Mesenchymal stem cell (in vitro differentiated cells and primary cell): ENCODE measurements at regions not wholly inside any gene's neighbourhood (a gene's known extent, or its start where the extent isn't known, plus 50 kb on each side); places are given as distances from the start of the nearest gene placed in this dataset.

Source experiments
- DNase-seq: peaks from one replicate; pipeline ENCODE4 v3.0.0-alpha.2; 2013
- H2AFZ ChIP-seq: one replicate; pipeline ENCODE4 v1.6.1; 2013; ENCODE audit warnings: low read depth, mild to moderate bottlenecking, control low read depth, inconsistent platforms, low read length, moderate library complexity
- H2AK5ac ChIP-seq: 2 replicates; pipeline ENCODE4 v1.6.1; 2013; ENCODE audit warnings: low read length, moderate library complexity, mild to moderate bottlenecking, inconsistent platforms; ENCODE audit not compliant: severe bottlenecking
- H2BK120ac ChIP-seq: one replicate; pipeline ENCODE4 v1.6.1; 2013; ENCODE audit warnings: low read depth, mild to moderate bottlenecking, inconsistent platforms, low read length, moderate library complexity
- H2BK12ac ChIP-seq, 2 experiments: one replicate each; pipeline ENCODE4 v1.6.1; 2013; ENCODE audit warnings: inconsistent platforms in 2 of 2, low read length in 2 of 2, mild to moderate bottlenecking in 2 of 2, moderate library complexity in 2 of 2, control low read depth in 1 of 2
- H2BK15ac ChIP-seq: one replicate; pipeline ENCODE4 v1.6.1; 2013; ENCODE audit warnings: mild to moderate bottlenecking, low read depth, inconsistent platforms; ENCODE audit not compliant: poor library complexity, severe bottlenecking
- H2BK5ac ChIP-seq: 2 replicates; pipeline ENCODE4 v1.6.1; 2013; ENCODE audit warnings: low read depth, mild to moderate bottlenecking, low read length, control low read depth, inconsistent platforms; ENCODE audit not compliant: poor library complexity, severe bottlenecking
- H3K14ac ChIP-seq, 2 experiments: one replicate each; pipeline ENCODE4 v1.6.1; 2013; ENCODE audit warnings: inconsistent platforms in 2 of 2, low read length in 2 of 2, control low read depth in 1 of 2, mild to moderate bottlenecking in 1 of 2, moderate library complexity in 1 of 2
- H3K18ac ChIP-seq, 2 experiments: one replicate each; pipeline ENCODE4 v1.6.1; 2013; ENCODE audit warnings: inconsistent platforms in 2 of 2, low read length in 2 of 2, control low read depth in 1 of 2, low read depth in 1 of 2, mild to moderate bottlenecking in 1 of 2
- H3K23ac ChIP-seq, 2 experiments: one replicate each; pipeline ENCODE4 v1.6.1; 2013; ENCODE audit warnings: inconsistent platforms in 2 of 2, low read length in 2 of 2, mild to moderate bottlenecking in 2 of 2, moderate library complexity in 2 of 2, control low read depth in 1 of 2
- H3K27ac ChIP-seq: 2 replicates; pipeline ENCODE4 v1.5.1; 2013; ENCODE audit warnings: mild to moderate bottlenecking, moderate library complexity, low read length, control low read depth, inconsistent platforms; ENCODE audit not compliant: poor library complexity, severe bottlenecking
- H3K27me3 ChIP-seq, 2 experiments: 2 replicates each; pipeline versions ENCODE4 v1.6.1 to v1.7.0; 2013; ENCODE audit warnings: low read length in 2 of 2, mild to moderate bottlenecking in 2 of 2, moderate library complexity in 2 of 2, control low read depth in 1 of 2, inconsistent platforms in 1 of 2; ENCODE audit not compliant: control insufficient read depth in 1 of 2, insufficient read depth in 1 of 2
- H3K36me3 ChIP-seq, 2 experiments: 2 replicates each; pipeline versions ENCODE4 v1.6.1 to v1.7.0; 2013; ENCODE audit warnings: low read length in 2 of 2, control low read depth in 1 of 2, inconsistent platforms in 1 of 2, low read depth in 1 of 2, mild to moderate bottlenecking in 1 of 2; ENCODE audit not compliant: insufficient read depth in 2 of 2, control insufficient read depth in 1 of 2
- H3K4ac ChIP-seq, 2 experiments: one replicate each; pipeline ENCODE4 v1.6.1; 2013; ENCODE audit warnings: inconsistent platforms in 2 of 2, low read length in 2 of 2, mild to moderate bottlenecking in 2 of 2, moderate library complexity in 2 of 2, control low read depth in 1 of 2, low read depth in 1 of 2
- H3K4me1 ChIP-seq: 2 replicates; pipeline ENCODE4 v1.6.1; 2013; ENCODE audit warnings: low read depth, low read length, control low read depth; ENCODE audit not compliant: control insufficient read depth, insufficient read depth
- H3K4me2 ChIP-seq: 2 replicates; pipeline ENCODE4 v1.6.1; 2013; ENCODE audit warnings: low read length, mild to moderate bottlenecking, inconsistent platforms; ENCODE audit not compliant: poor library complexity, severe bottlenecking
- H3K4me3 ChIP-seq, 2 experiments: 2 replicates each; pipeline versions ENCODE4 v1.5.1 to v1.7.0; 2013; ENCODE audit warnings: low read length in 2 of 2, mild to moderate bottlenecking in 2 of 2, control low read depth in 1 of 2, low read depth in 1 of 2; ENCODE audit not compliant: insufficient read depth in 1 of 2
- H3K79me1 ChIP-seq: replicated peaks from 2 replicates; pipeline ENCODE4 v1.6.1; 2013; ENCODE audit warnings: mild to moderate bottlenecking, control low read depth, low read length, inconsistent platforms; ENCODE audit not compliant: poor library complexity, severe bottlenecking
- H3K9ac ChIP-seq: 2 replicates; pipeline ENCODE4 v1.7.0; 2013; ENCODE audit warnings: mild to moderate bottlenecking, low read length, moderate library complexity
- H3K9me3 ChIP-seq: 2 replicates; pipeline ENCODE4 v1.7.0; 2013; ENCODE audit warnings: mild to moderate bottlenecking, low read length; ENCODE audit not compliant: control insufficient read depth
- H4K8ac ChIP-seq: one replicate; pipeline ENCODE4 v1.6.1; 2013; ENCODE audit warnings: inconsistent platforms, mild to moderate bottlenecking, low read length, moderate library complexity
- H4K91ac ChIP-seq: one replicate; pipeline ENCODE4 v1.6.1; 2013; ENCODE audit warnings: mild to moderate bottlenecking, low read length, inconsistent platforms
- WGBS: methylation state at CpG from one replicate; pipeline ENCODE4 v1.1.7; 2013; ENCODE audit warnings: mixed read lengths; 5-methylcytosine and 5-hydroxymethylcytosine counted together

GRCh38 chr3:173304182-173304800, 93.3 kb upstream of the NLGN1 start:
- Histone ChIP-seq H4K91ac (no peak overlapping the region), H3K4ac (no peak overlapping the region), H3K9ac (no peak overlapping the region), H3K4me3 (no peak overlapping the region), H2BK5ac (no peak overlapping the region), H3K27me3 (no peaks in the 10 kb centered on the region), H3K79me1 (no peaks in the 10 kb centered on the region), H3K36me3 (no peaks in the 10 kb centered on the region), H3K4me2 (no peak overlapping the region), H2BK12ac (no peak overlapping the region), H3K9me3 (no peaks in the 10 kb centered on the region), H2BK15ac (no peak overlapping the region), H4K8ac (no peak overlapping the region), H3K4me1 (no peaks in the 10 kb centered on the region), H2AFZ (no peak overlapping the region), H3K14ac (no peak overlapping the region), H3K18ac (no peak overlapping the region), H2AK5ac (no peak overlapping the region), H2BK120ac (no peak overlapping the region), H3K23ac (no peak overlapping the region), H3K27ac (no peak overlapping the region)
- WGBS: 83% methylated on average over 1 of the region's 3 CpGs
- no peak for DNase-seq

GRCh38 chr3:173301647-173302046, 95.9 kb upstream of the NLGN1 start:
- H3K4me2 ChIP-seq: no peak overlapping the region
- H3K4me1 ChIP-seq: no peaks in the 10 kb centered on the region
- no peak overlapping the region for H3K4me3 ChIP-seq
- no peak overlapping the region for H2AK5ac ChIP-seq
- H2BK12ac ChIP-seq: no peak overlapping the region
- 60% methylated on average over 4 of the region's 5 CpGs for WGBS
- H3K9ac ChIP-seq: no peak overlapping the region
- no peak for DNase-seq
- H3K14ac ChIP-seq: no peak overlapping the region
- H3K27me3 ChIP-seq: no peaks in the 10 kb centered on the region
- H4K91ac ChIP-seq: no peak overlapping the region
- H2BK120ac ChIP-seq: no peak overlapping the region
- H4K8ac ChIP-seq: no peak overlapping the region
- no peak overlapping the region for H3K18ac ChIP-seq
- H3K4ac ChIP-seq: no peak overlapping the region
- H3K23ac ChIP-seq: no peak overlapping the region
- no peak overlapping the region for H3K27ac ChIP-seq
- no peaks in the 10 kb centered on the region for H3K36me3 ChIP-seq
- no peaks in the 10 kb centered on the region for H3K79me1 ChIP-seq
- H2BK15ac ChIP-seq: no peak overlapping the region
- no peaks in the 10 kb centered on the region for H3K9me3 ChIP-seq
- no peak overlapping the region for H2AFZ ChIP-seq
- no peak overlapping the region for H2BK5ac ChIP-seq

GRCh38 chr3:173289072-173289471, 108.5 kb upstream of the NLGN1 start:
- no peak overlapping the region for H3K4me2 ChIP-seq
- H3K9me3 ChIP-seq: peaks cover 4% of the 10 kb centered on the region
- no peak overlapping the region for H4K91ac ChIP-seq
- no peak overlapping the region for H3K4me3 ChIP-seq
- 36% methylated on average over 1 of the region's 1 CpG for WGBS
- no peak overlapping the region for H2BK120ac ChIP-seq
- H2AFZ ChIP-seq: no peak overlapping the region
- H3K4ac ChIP-seq: no peak overlapping the region
- H3K14ac ChIP-seq: no peak overlapping the region
- H2BK12ac ChIP-seq: no peak overlapping the region
- no peak overlapping the region for H3K27ac ChIP-seq
- no peak overlapping the region for H2AK5ac ChIP-seq
- no peaks in the 10 kb centered on the region for H3K27me3 ChIP-seq
- no peak overlapping the region for H4K8ac ChIP-seq
- no peaks in the 10 kb centered on the region for H3K4me1 ChIP-seq
- H2BK5ac ChIP-seq: no peak overlapping the region
- H3K23ac ChIP-seq: no peak overlapping the region
- no peak overlapping the region for H2BK15ac ChIP-seq
- no peak for DNase-seq
- H3K36me3 ChIP-seq: no peaks in the 10 kb centered on the region
- H3K9ac ChIP-seq: no peak overlapping the region
- H3K18ac ChIP-seq: no peak overlapping the region
- no peaks in the 10 kb centered on the region for H3K79me1 ChIP-seq

- 68% methylated on average over 2 of the region's 3 CpGs for WGBS
- no peak overlapping the region for H4K8ac ChIP-seq
Observed at GRCh38 chr3:173287361-173287760, 110.2 kb upstream of the NLGN1 start.

More at GRCh38 chr3:173287361-173287760, 110.2 kb upstream of the NLGN1 start:
- Histone ChIP-seq H3K23ac (no peak overlapping the region), H3K9me3 (peaks cover 7% of the 10 kb centered on the region), H3K4me3 (no peak overlapping the region), H3K79me1 (no peaks in the 10 kb centered on the region), H4K91ac (no peak overlapping the region), H3K27ac (no peak overlapping the region), H2AFZ (no peak overlapping the region), H2AK5ac (no peak overlapping the region), H3K14ac (no peak overlapping the region), H3K9ac (no peak overlapping the region), H3K4me1 (no peaks in the 10 kb centered on the region), H3K4me2 (no peak overlapping the region), H3K18ac (no peak overlapping the region), H2BK5ac (no peak overlapping the region), H2BK15ac (no peak overlapping the region), H2BK12ac (no peak overlapping the region), H3K27me3 (no peaks in the 10 kb centered on the region), H2BK120ac (no peak overlapping the region), H3K36me3 (no peaks in the 10 kb centered on the region), H3K4ac (no peak overlapping the region)
- DNase-seq: no peak
